Activated naive CD4-positive, alpha-beta T cell (primary cell): ENCODE measurements at regions not wholly inside any gene's neighbourhood (a gene's known extent, or its start where the extent isn't known, plus 50 kb on each side); places are given as distances from the start of the nearest gene placed in this dataset.
"Not testable (repeated sequence)": the region's sequence is repeated elsewhere in the genome, so short reads cannot be mapped to it uniquely, and the experiment has no call there.

Experiments used
- DNase-seq, 4 experiments: peaks; one replicate each; lab custom pipeline; 2025; lab: John Stamatoyannopoulos, UW

DNA sequence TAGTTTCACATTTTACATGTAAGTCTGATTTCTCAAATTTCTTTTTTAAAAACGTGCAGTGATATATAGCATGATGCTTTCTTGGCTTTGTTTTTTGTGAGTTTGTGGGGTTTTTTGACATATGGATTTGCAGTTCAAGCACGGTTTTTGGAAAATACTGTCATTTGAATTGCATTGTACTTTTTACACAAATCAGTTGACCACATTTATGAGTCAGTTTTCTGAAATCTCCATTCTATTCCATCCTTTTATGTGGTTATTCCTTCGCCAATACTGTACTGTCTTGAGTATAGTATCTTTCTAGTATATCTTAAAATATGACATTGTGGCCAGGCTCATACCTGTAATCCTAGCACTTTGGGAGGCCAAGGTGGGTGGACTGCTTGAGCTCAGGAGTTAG, 890.0 kb upstream of the CITED2 start:
- DNase-seq = no peak

DNA sequence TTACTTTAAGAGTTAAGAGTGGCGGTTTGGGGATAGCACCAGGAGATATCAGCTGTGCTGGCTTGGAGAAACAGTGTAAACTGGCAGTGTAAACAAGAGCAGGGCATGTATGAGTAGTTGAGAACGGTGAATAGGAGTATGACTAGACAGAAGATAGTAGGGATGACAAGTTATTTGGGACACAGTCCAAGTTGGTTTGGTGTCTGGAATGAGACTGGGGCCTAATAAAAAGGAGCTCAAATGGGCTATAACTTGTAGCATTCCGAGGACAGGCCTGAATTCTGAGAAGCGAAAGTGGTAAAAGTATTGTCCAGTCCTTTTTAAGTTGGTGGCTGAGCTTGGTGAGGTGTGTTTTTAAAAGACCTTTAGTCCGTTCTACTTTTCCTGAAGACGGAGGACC, 883.9 kb upstream of the CITED2 start:
- DNase-seq = not testable (repeated sequence)

DNA sequence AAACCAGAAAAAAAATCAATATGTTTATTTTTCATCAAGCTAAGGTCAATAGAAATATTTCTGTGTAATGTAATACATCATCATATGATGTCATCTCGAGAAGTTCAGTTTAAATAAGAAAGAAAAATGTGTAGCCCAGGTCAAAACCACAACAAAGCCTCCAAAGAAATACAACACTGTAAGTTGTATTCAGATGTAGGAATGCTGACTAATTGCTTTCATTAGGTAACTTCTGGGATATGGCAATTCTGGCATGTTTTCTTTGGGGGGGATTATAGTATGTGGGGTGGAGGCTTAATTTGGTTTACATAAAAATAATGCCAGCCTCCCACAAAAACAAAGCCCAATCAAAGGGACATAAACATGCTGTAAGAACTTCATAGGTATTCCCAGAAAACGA, 881.8 kb upstream of the CITED2 start:
- no peak for DNase-seq

DNA sequence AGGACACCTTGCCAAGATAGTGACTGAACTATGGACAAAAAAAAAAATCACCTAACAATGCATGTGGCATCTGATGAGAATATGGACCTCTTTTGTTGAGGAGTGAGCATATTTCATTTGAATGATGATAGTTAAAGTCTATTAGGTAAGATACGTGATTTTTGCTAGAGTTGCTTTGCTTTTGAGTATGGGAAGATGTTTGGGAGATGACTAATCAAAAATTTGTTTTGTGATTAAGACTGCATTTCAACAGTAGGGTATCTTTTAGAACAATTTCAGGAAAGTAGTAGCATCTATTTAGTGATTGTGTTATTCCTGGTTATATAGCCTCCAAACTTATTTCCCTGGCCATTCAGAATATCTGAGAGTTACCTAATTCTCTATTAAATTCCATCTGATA, 878.6 kb upstream of the CITED2 start:
- DNase-seq = no peak

DNA sequence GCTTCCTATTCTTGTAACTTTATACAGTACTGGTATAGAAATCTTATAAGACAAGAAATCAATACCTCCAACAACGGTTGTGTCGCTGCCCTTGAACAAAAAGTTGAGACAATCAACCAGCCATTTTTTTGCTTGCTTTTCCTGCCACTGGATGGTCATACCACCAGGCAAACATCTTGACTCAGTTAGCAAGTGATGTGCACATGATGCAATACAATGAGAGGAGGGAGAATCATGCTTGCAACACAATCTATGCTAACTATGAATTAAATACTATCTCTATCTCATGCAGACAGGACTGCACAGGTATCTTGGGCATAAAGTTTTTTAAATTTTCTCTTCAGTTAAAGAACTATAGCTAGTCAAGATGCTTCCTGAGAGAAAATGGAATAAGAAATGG, 877.7 kb upstream of the CITED2 start:
- DNase-seq = no peak

DNA sequence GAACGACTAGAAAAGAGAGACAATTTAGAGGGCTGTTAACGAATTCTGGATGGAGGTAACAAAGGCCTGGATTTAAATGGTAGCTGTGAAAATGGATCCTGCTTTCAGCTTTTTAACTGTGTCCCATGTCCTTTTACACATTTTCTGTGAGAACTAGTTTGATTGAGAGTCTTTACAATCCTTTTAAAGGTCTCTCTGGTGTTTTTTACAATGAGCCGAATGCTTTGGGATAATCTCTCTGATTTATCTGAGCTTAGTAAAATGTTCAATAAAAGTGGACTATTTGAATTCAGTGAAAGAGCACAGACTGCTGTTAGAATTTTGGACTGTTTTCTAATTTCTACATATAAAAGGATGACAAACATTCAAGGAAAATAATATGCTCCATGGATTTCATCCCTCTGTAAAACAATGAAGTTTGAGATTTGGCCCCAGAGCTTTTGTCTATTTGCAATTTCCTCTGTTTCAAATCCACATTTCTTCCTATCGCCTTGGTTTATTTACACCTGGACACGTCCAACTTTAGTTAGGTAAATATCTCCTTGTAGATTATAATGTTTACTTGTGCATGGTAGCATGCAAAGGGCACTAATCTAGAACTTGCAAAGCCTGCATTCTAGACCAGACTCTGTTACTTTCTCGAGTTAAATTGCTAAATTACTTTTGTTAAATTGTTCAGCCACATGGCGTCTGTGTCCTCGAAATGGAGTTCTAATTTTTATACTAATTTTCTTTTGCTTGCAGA, 871.0 kb upstream of the CITED2 start:
- no peak for DNase-seq

DNA sequence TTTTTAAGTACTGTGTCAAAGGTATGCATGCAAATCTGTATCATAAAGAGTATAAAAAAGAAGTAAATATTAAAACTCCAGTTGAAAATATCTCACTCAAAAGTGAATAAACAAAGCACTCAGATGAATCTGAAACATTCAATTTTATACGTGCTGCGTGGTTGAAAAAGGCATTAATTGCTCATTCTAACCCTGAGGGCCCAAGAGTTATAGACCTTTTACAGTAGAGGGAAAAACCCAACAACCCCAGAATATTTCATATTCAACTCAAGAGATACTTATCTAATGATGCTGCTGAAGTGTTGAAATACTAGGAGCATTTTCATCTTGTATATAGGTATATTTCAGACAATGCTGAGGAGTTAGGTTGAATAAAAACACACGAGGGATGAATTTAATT, 862.8 kb upstream of the CITED2 start:
- no peak for DNase-seq

DNA sequence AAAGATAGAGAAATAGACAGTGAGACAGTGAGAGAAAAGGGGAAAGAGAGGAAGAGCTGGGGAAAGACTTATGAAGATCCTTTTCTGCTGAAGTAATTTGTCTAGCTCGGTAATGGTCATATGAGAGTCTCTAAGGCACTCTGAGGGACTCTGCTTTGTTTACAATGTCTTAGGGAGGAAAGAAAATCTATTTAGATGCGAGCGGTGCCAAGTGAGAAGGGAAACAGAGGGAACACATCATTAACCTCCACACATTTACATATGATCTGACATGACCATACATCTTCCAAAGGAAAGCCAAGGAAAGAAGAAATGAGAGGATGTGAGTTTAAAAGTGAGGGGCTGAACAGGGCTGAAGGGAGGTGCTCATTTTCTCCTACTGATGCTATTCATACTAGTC, 862.3 kb upstream of the CITED2 start:
- DNase-seq = no peak

DNA sequence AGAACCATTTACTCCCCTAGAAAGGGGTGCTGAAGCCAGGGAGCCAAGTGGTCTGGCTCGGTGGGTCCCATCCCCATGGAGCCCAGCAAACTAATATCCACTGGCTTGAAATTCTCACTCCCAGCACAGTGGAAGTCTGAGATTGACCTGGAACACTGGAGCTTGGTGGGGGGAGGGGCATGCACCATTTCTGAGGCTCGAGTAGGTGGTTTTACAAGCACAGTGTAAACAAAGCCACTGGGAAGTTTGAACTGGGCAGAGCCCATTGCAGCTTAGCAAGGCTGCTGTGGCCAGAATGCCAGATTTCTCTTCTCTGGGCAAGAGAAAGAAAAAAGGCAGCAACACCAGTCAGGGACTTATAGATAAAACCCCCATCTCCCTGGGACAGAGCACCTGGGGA, 855.8 kb upstream of the CITED2 start:
- no peak for DNase-seq

DNA sequence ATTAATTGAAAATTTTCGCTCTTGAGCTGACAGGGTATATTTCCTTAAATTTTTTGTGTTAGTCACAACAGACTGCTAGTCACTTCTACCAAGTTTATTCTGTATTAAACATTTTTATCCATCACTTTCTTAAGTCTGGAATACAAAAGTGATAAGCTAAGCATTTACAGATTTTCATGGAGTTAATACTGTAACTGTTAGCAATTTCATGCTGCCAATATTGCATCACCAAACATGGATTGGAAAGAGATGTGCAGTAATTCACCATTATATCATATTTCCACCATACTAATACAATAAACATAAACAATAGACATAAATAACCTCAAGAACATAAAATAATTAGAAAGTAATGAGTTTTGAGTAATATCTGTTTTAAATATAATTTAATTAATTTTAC, 854.0 kb upstream of the CITED2 start:
- DNase-seq = no peak

DNA sequence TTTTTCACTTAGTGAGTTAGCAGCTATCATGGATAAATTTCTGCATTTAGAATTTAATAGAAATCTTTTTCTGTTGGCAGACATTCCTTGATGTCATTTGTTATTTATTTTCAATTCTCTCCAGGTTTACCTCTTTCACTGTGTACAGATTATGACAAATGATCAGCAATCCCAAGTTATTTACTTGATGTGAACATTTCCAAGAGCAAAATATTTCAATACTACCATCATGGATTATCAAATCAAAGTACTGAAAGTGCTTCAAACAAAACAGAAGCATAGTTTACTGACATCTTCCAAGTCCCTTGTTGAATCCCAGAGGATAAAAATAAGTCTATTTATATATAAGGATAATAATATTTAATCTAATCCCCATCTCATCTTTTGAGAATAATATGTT, 852.2 kb upstream of the CITED2 start:
- DNase-seq = no peak

DNA sequence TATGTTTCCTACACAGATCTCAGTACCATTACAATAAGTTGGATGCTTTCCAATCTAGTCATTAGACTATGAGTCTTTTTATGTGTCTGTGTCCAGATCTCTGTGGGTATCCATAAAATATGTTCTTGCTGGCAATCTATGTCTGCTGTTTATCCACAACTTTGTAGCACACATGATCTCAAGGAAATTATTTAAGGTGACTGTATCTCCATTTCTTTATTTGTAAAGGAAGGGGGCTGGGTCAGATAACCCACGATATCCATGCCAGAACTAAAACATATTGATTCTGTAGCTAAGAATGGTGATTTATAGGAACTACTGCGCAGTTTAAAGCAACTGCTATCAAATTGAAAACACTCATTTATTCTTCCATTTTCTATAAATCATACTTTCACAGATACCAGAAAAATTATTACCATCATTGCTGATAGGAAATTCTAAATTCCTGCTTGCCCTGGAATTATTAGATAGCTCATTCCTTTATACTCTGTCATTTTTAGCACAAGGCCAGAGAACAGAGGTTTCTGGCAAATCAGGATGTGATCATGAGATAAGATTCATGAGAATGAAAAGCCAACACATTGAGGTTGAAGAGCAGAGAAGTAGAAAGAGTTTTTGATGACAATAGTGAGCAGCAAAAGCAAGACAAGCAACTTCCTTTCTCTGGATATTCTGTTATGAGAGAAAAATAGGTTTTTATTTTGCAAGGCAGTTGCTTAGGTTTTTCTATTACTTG, 851.4 kb upstream of the CITED2 start:
- DNase-seq = no peak

DNA sequence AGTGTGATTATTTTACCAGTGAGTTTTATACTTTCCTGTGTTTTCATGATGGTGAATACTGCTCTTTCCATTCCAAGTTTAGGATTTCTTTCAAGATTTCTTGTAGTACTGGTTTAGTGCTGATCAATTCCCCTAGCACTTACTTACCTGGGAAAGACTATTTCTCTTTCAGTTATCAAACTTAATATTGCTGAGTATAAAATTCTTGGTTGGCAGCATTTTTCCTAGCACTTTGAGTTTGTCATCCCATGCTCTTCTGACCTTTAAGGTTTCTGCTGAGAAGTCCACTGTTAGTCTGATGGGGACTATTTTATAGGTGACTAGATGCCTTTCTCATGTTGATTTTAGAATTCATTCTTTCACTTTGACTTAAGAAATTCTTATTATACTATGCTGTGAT, 842.8 kb upstream of the CITED2 start:
- no peak for DNase-seq

DNA sequence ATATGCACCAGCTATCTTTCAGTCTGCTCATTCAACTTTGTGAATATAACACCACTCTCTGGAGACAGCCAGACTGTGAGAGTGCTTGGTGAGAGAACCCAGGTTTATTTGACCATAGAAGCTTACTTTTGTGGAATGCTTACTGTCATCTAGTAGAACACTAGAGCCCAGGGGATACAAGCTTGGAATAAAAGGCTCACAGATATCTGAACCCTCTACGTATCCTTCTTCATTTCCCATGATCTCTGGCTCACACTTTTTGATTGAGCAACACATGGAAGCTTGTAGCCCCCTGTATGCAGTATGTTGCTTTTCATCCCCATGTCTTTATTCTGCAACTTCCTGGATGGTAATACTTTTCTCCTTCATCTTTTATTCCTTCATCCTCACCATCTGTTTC, 835.3 kb upstream of the CITED2 start:
- no peak for DNase-seq

DNA sequence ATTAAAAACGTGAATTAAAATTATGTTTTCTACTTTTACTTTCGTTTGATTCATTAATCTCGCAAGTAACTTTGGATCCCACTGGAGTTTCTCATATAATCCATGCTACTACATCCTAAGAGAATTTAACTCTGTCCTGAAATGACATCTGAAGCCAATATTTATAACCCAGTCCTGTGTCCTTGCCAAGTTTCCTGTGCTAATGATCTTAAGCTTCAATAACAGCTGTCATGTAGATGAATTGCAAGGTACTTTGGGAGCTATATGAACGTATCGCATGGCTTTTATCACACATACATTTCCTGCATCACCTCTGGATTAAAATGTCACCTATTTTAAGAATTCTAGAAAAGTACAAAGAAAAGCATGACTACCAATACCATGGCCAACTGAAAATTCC, 833.8 kb upstream of the CITED2 start:
- no peak for DNase-seq

DNA sequence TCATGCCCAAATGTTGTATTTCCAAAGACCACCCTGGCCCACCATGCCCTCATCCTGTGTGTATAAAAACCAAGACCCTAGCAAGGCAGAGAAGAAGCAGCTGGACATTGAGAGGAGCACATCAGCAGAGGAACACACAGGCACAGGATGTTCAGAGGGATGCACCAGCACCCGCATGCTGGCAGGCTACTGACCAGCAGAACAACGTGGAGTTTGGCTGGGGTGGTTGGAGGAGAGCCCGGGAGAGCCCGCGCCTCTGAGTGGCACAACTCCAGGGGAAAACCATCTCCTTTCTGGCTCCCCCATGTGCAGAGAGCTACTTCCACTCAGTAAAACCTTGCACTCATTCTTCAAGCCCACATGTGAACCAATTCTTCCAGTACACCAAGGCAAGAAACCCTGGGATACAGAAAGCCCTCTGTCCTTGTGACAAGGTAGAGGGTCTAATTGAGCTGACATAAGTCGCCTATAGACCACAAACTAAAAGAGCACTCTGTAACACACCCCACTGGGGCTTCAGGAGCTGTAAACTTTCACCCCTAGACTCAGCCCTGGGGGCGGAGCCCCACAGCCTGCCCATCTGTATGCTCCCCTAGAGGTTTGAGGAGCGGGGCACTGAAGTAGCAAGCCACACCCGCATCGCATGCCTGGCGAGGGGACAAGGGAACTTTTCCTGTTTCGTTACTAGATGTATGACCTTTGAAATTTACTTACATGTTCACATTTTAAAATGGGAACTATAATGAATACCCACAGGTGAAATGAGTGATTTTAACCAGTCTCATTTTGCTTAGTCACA, 831.5 kb upstream of the CITED2 start:
- DNase-seq = no peak

DNA sequence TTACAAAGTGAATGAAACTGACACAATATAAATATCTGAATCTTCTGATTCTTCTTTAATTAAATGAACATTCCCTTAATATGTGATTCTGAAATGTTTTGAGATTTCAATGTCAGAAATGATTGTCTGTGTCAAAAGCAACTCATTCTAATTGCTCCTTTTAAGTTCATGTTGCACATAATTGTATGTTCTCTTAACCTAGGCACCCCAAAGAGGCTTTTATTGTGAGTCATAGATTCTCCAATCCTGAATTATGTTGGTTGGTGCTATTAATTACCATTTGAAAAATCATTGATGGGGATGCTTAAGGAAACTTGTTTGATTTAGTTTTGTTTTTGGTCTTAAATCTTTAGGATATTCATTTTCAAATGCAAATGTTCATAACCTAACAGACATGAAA, 829.7 kb upstream of the CITED2 start:
- no peak for DNase-seq

DNA sequence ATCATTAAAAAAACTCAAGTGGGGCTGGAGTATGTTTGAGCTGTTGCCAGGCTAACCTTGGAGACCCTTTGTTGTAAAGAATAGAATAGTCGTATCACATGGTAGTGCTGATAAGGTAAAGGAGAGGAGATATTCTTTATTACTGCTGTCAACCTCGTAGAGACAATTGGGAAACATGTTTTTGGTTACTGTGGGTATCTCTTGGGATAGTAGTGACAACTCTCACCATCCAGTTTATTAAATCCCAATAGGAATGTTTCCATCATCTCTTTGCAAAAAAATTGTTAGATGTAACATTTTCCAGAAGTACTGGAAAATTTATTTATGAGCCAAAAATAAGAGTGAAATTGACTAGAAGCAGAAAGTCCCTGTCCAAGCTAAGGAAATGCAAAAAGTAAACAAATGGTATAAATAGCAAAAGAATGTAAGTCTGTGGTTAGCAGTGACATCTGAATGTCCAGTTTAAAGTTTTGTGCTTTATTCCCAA, 829.3 kb upstream of the CITED2 start:
- DNase-seq = no peak

DNA sequence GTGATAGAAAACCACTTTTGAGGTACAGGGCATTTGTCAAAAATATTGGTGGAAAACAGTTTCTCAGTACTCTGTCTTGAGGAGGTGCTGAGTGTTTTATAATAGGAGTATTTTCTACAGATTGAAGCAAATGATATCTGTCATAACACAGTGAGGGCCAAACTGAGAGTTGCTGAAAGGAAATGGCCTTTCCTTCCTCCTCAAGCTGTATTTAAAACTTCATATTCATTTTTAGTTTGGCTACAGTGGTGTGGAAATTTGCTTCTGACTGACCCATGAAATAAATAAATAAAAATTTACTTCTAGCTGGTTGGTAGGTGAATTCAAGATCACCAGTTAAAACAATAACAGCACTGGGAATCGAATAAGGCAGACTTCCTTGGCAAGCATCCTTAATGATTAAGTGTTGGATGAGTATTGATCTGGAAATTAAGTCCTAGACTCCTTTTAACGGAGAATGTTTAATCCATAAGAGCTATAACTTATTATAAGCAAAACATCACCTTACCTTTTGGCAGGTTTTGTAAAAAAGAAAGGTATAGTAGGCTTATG, 828.6 kb upstream of the CITED2 start:
- no peak for DNase-seq

DNA sequence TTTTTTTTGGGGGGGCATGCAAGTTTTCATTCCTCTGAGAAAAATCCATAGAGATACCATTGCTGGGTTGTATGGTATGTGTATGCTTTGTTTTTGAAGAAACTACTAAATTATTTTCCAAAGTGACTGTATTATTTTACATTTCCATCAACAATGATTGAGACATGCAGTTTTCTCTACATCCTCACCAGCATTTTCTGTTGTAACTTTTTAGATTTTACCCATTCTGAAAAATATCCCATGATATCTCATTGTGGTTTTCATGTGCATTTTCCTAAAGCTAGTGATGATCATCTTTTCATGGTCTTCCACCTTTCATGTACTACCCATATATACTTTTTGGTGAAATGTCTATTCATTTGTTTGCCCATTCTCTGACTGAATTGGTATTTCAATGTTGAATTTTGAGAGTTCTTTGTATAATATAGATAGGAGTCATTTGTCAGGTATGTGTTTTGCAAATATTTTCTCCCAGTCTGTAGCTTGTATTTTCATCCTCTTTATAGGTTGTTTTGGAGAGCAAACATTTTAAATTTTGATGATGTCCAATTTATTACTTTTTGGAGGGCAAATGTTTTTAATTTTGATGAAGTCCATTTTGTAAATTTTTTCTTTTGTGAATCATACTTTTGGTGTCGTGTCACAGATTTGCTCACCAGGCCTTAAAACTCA, 827.5 kb upstream of the CITED2 start:
- DNase-seq = no peak

DNA sequence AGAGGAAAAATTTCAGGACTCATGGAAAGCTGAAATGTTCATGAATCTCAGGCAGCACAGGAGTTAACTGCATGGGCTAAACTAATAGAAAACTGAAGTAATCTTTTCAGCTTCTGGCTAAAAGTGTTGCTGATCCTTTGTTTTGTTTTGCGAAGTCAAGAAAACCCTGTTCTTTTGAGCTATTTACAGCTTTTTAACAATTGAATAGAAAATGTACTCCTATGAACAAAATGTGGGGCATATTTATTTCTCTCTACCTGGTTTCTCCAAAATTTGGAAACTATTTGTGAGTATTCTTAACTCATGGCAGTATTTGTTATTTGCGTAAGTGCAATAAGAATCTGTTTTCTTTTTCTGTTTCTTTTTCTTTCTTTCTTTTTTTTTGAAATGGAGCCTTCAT, 818.8 kb upstream of the CITED2 start:
- DNase-seq = no peak

DNA sequence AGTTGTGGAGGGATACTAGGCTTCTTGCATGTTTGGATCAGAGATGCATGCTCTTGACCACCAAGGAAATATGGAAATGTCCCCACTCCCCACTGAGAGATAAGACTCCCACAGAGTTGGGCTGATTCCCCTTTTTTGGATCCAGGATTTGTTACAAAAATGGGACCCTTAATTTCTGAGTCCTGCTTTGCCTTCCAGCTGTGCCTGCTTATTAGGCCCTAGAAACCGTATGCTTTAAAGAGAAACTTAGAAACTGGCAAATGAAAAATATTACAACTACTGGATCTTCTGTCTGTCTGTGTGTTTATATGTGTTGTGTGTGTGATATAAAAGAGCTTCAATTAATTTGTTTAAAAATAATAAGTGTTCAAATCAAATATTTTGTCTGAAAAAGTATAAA, 817.6 kb upstream of the CITED2 start:
- no peak for DNase-seq
